ENCODE measurements at regions not wholly inside any gene's neighbourhood (a gene's known extent, or its start where the extent isn't known, plus 50 kb on each side); places are given as distances from the start of the nearest gene placed in this dataset.

- H4K5ac ChIP-seq (ENCODE audit: low read depth, low read length) = peak overlapping the region; percentile 46; the same call in 1 of the 2 replicates
- H3K18ac ChIP-seq (ENCODE audit: low read depth, low read length) = peak overlapping the region; percentile 24; the same call in 1 of the 2 replicates
- H4K8ac ChIP-seq (ENCODE audit: low read depth in 2 of 2, low read length in 2 of 2) = no peak overlapping the region
- intact Hi-C loops (cut with micrococcal nuclease) = no loop called here
- no peak overlapping the region for H3K4me3 ChIP-seq (ENCODE audit: insufficient read depth, low read depth, low read length)
- H2AK9ac ChIP-seq (replicated peaks; ENCODE audit: low read depth, low read length, poor library complexity) = no peak overlapping the region
- in situ Hi-C loops (cut with MboI; ENCODE audit: low sequenced_read_pairs) = no loop called here
- peak overlapping the region; percentile 55 for H2BK5ac ChIP-seq (ENCODE audit: low read depth, low read length, poor library complexity, severe bottlenecking)
- H3K79me1 ChIP-seq (ENCODE audit: low read depth in 1 of 2, low read length in 2 of 2) = no peaks in the 10 kb centered on the region
- H3K27ac ChIP-seq (ENCODE audit: insufficient read depth, low read length) = no peak overlapping the region
- TF ChIP-seq CHD1 (IDR thresholded peaks at IDR 0.05; ENCODE audit: low read depth, low read length) (no peak), RCOR1 (IDR thresholded peaks at IDR 0.05; ENCODE audit: insufficient replicate concordance, low read length) (no peak), MAFK (IDR thresholded peaks at IDR 0.05; ENCODE audit: low read depth, low read length) (no peak), USF2 (IDR thresholded peaks at IDR 0.05; ENCODE audit: low read depth, low read length) (no peak), POLR2A (IDR thresholded peaks at IDR 0.05; ENCODE audit: low read depth, low read length) (no peak), MXI1 (IDR thresholded peaks at IDR 0.05; ENCODE audit: borderline replicate concordance, low read depth, low read length) (no peak), FOS (IDR thresholded peaks at IDR 0.05; ENCODE audit: low read depth, low read length) (no peak)
- no peaks in the 10 kb centered on the region for H3K36me3 ChIP-seq (ENCODE audit: control insufficient read depth, insufficient read depth, low read length)
- no peak overlapping the region; the same call in 1 of the 2 replicates for H4K91ac ChIP-seq (ENCODE audit: insufficient read depth, low read depth, low read length)
- peaks cover 13% of the 10 kb centered on the region for H3K9me1 ChIP-seq (ENCODE audit: insufficient read depth, low read length)
- H2AK5ac ChIP-seq (ENCODE audit: low read depth, low read length) = peak overlapping the region; percentile 61; the same call in 1 of the 2 replicates
- no peak overlapping the region for H3K9ac ChIP-seq (ENCODE audit: low read depth, low read length)
- no peak overlapping the region for H3K23ac ChIP-seq (ENCODE audit: low read depth, low read length)
- POLR2A ChIA-PET (ENCODE audit: unreplicated experiment) = no interaction called here
- H3K4me1 ChIP-seq (ENCODE audit: control insufficient read depth, insufficient read depth, low read length) = peaks cover 34% of the 10 kb centered on the region
- no peak overlapping the region for H3K56ac ChIP-seq (ENCODE audit: extremely low read depth, insufficient read depth, low read length)
- DNase-seq (no peak), ATAC-seq (ENCODE audit: low read depth) (no peak)
- peak overlapping the region; percentile 36; the same call in 1 of the 2 replicates for H3K4ac ChIP-seq (ENCODE audit: low read depth, low read length)
- H2AFZ ChIP-seq (replicated peaks; ENCODE audit: low read length, poor library complexity) = no peak overlapping the region
- H2BK20ac ChIP-seq (ENCODE audit: low read depth, low read length) = peak overlapping the region; percentile 69
- peak overlapping the region; percentile 57; the same call in 2 of the 3 replicates for H2BK15ac ChIP-seq (ENCODE audit: low read depth, low read length)
- CTCF ChIA-PET = no interaction called here
- H3K9me3 ChIP-seq (ENCODE audit: control insufficient read depth, insufficient read depth, low read length) = no peaks in the 10 kb centered on the region
- H3K14ac ChIP-seq (replicated peaks; ENCODE audit: low read depth, low read length) = 0 out of 2 replicates have a peak overlapping the region, but pooled peaks have one; percentile 33
- peak overlapping the region; percentile 86 for H2BK120ac ChIP-seq (ENCODE audit: low read depth, low read length)
- 79% methylated on average over 3 of the region's 8 CpGs; no CpG with 5 or more reads in 1 of the 2 experiments for WGBS, 2 experiments (ENCODE audit: extremely low coverage in 2 of 2, insufficient read length in 1 of 2)
- dilution Hi-C loops (cut with HindIII; ENCODE audit: low sequenced_read_pairs, unreplicated experiment) = no loop called here
- no peak overlapping the region for H3K4me2 ChIP-seq (ENCODE audit: low read depth, low read length)
- BruUV-seq (replicated peaks) = no TSS peak
- no peaks in the 10 kb centered on the region for H4K20me1 ChIP-seq (ENCODE audit: insufficient read depth, low read length)
- no peaks in the 10 kb centered on the region for H3K27me3 ChIP-seq (ENCODE audit: control insufficient read depth, insufficient read depth, low read length)
These were observed 338.6 kb downstream of the PCNX1 start for GRCh38 chr14:71245659-71246361.
